Trophoblast cell (in vitro differentiated cells and primary cell): ENCODE measurements at regions not wholly inside any gene's neighbourhood (a gene's known extent, or its start where the extent isn't known, plus 50 kb on each side); places are given as distances from the start of the nearest gene placed in this dataset.

Experiments used
- DNase-seq, 2 donors: peaks; one replicate each; pipeline ENCODE4 v3.0.0-alpha.2; 2016
- H2AFZ ChIP-seq: 2 replicates; pipeline ENCODE4 v1.6.1; 2013; ENCODE audit warnings: low read length, moderate library complexity, mild to moderate bottlenecking; ENCODE audit not compliant: insufficient read depth, poor library complexity
- H2AK5ac ChIP-seq: 2 replicates; pipeline ENCODE4 v1.6.1; 2013; ENCODE audit warnings: mild to moderate bottlenecking, low read length
- H2BK120ac ChIP-seq: 2 replicates; pipeline ENCODE4 v1.6.1; 2013; ENCODE audit warnings: low read length, mild to moderate bottlenecking, moderate library complexity; ENCODE audit not compliant: insufficient read depth, poor library complexity
- H2BK12ac ChIP-seq: 2 replicates; pipeline ENCODE4 v1.6.1; 2013; ENCODE audit warnings: mild to moderate bottlenecking, low read length, moderate library complexity
- H2BK5ac ChIP-seq: 2 replicates; pipeline ENCODE4 v1.6.1; 2013; ENCODE audit warnings: low read length, low read depth, moderate library complexity, mild to moderate bottlenecking; ENCODE audit not compliant: poor library complexity
- H3K14ac ChIP-seq: 2 replicates; pipeline ENCODE4 v1.6.1; 2013; ENCODE audit warnings: mild to moderate bottlenecking, low read length
- H3K18ac ChIP-seq: 2 replicates; pipeline ENCODE4 v1.6.1; 2013; ENCODE audit warnings: mild to moderate bottlenecking, low read length
- H3K23ac ChIP-seq: 2 replicates; pipeline ENCODE4 v1.6.1; 2013; ENCODE audit warnings: low read length
- H3K27ac ChIP-seq: 2 replicates; pipeline ENCODE4 v1.5.1; 2013; ENCODE audit warnings: low read depth, mild to moderate bottlenecking, inconsistent platforms, low read length, moderate library complexity
- H3K27me3 ChIP-seq: 2 replicates; pipeline ENCODE4 v1.6.1; 2013; ENCODE audit warnings: inconsistent platforms, mild to moderate bottlenecking, low read length, moderate library complexity; ENCODE audit not compliant: insufficient read depth
- H3K36me3 ChIP-seq, 2 experiments: 1 replicate in 1 of 2; 2 replicates in 1 of 2; pipeline ENCODE4 v1.6.1; 2013; ENCODE audit warnings: low read length in 2 of 2, mild to moderate bottlenecking in 2 of 2, moderate library complexity in 1 of 2; ENCODE audit not compliant: insufficient read depth in 2 of 2, control insufficient read depth in 1 of 2
- H3K4ac ChIP-seq: 2 replicates; pipeline ENCODE4 v1.6.1; 2013; ENCODE audit warnings: low read depth, mild to moderate bottlenecking, low read length, moderate library complexity
- H3K4me1 ChIP-seq, 2 experiments: 1 replicate in 1 of 2; 2 replicates in 1 of 2; pipeline ENCODE4 v1.6.1; 2013; ENCODE audit warnings: low read length in 2 of 2, mild to moderate bottlenecking in 2 of 2, moderate library complexity in 1 of 2; ENCODE audit not compliant: insufficient read depth in 2 of 2, control insufficient read depth in 1 of 2
- H3K4me2 ChIP-seq: 2 replicates; pipeline ENCODE4 v1.6.1; 2013; ENCODE audit warnings: inconsistent platforms, mild to moderate bottlenecking, low read length, moderate library complexity
- H3K4me3 ChIP-seq: 2 replicates; pipeline ENCODE4 v1.5.1; 2013; ENCODE audit warnings: mild to moderate bottlenecking, low read depth, low read length, inconsistent platforms
- H3K79me1 ChIP-seq: one replicate; pipeline ENCODE4 v1.6.1; 2013; ENCODE audit warnings: low read length
- H3K79me2 ChIP-seq: 2 replicates; pipeline ENCODE4 v1.6.1; 2013; ENCODE audit warnings: low read length, mild to moderate bottlenecking; ENCODE audit not compliant: control insufficient read depth, insufficient read depth, poor library complexity
- H3K9ac ChIP-seq: 2 replicates; pipeline ENCODE4 v1.6.1; 2013; ENCODE audit warnings: mild to moderate bottlenecking, low read length
- H3K9me3 ChIP-seq: 2 replicates; pipeline ENCODE4 v1.6.1; 2013; ENCODE audit warnings: low read depth, mild to moderate bottlenecking, control low read depth, inconsistent platforms, low read length; ENCODE audit not compliant: insufficient read depth
- H4K12ac ChIP-seq: 2 replicates; pipeline ENCODE4 v1.6.1; 2013; ENCODE audit warnings: low read depth, mild to moderate bottlenecking, low read length, moderate library complexity
- H4K8ac ChIP-seq: 2 replicates; pipeline ENCODE4 v1.6.1; 2013; ENCODE audit warnings: low read depth, mild to moderate bottlenecking, low read length, moderate library complexity
- H4K91ac ChIP-seq: one replicate; pipeline ENCODE4 v1.6.1; 2013; ENCODE audit warnings: low read depth, mild to moderate bottlenecking, low read length, moderate library complexity
- WGBS: extraction: QIAGEN DNeasy Blood & Tissue Kit; methylation state at CpG from one replicate; pipeline ENCODE4 v1.1.7; 2013; ENCODE audit warnings: missing lambda C conversion rate; ENCODE audit not compliant: insufficient read length, insufficient coverage; ENCODE audit errors: extremely low coverage; 5-methylcytosine and 5-hydroxymethylcytosine counted together

DNA sequence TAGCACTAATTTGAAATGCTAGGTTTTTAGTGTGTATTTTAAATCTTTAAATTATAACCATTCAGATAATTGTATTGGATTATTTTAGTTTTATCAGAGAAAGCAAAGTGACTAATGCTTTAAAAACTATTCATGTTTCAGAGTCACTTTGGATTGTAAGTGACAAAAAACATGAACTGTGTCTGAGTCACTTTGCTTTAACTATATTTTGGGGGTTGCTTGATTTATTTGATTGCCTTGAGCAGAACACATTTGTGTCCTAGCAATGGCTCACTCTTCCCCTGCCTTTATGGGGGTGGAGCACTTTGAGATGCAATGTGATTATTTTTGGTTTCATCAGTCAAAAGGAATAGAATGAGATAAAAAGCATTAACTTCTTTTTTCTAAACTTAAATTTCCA lies 188.4 kb upstream of the ARX start:
- Histone ChIP-seq H3K14ac (no peak overlapping the region), H2BK120ac (no peak overlapping the region), H3K23ac (no peak overlapping the region), H2BK12ac (no peak overlapping the region), H2BK5ac (no peak overlapping the region), H3K27me3 (no peaks in the 10 kb centered on the region), H3K9ac (no peak overlapping the region), H3K4me3 (no peak overlapping the region), H3K79me2 (no peaks in the 10 kb centered on the region), H3K36me3 (no peaks in the 10 kb centered on the region), H4K8ac (no peak overlapping the region), H3K27ac (no peak overlapping the region), H4K12ac (no peak overlapping the region), H3K4ac (no peak overlapping the region), H3K4me2 (no peak overlapping the region), H2AK5ac (no peak overlapping the region), H4K91ac (no peak overlapping the region), H3K9me3 (no peaks in the 10 kb centered on the region), H2AFZ (no peak overlapping the region), H3K4me1 (no peaks in the 10 kb centered on the region), H3K18ac (no peak overlapping the region), H3K79me1 (no peaks in the 10 kb centered on the region)
- no peak for DNase-seq

DNA sequence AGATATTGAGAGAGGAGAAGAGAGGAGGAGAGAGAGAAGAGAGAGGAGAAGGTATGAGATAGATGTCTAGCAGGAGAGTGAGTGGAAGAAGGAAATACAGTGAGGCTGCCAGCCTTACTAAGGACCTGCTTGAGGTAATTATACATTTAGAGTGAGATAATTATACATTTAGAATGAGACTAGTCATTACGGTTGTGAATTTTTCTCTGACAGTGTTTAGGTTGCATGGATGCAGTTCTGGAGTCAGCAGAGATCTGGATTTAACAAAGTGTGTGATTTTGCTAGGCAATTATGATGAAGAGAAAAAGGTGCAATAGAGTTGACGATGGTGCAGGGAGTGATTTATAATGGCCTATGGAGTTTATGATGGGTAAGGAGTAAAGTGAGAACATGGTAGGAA lies 187.1 kb upstream of the ARX start:
- H3K23ac ChIP-seq: no peak overlapping the region
- H3K4me1 ChIP-seq: no peaks in the 10 kb centered on the region
- WGBS: no CpG with 5 or more reads among the region's 2 CpGs
- no peak overlapping the region for H3K14ac ChIP-seq
- no peak overlapping the region for H4K8ac ChIP-seq
- no peak overlapping the region for H3K4me3 ChIP-seq
- no peak overlapping the region for H2AFZ ChIP-seq
- no peak overlapping the region for H4K12ac ChIP-seq
- no peak overlapping the region for H4K91ac ChIP-seq
- H3K18ac ChIP-seq: no peak overlapping the region
- no peak overlapping the region for H2BK120ac ChIP-seq
- no peaks in the 10 kb centered on the region for H3K79me1 ChIP-seq
- no peaks in the 10 kb centered on the region for H3K27me3 ChIP-seq
- no peaks in the 10 kb centered on the region for H3K79me2 ChIP-seq
- no peak overlapping the region for H2BK12ac ChIP-seq
- H3K27ac ChIP-seq: no peak overlapping the region
- H3K36me3 ChIP-seq: no peaks in the 10 kb centered on the region
- no peak overlapping the region for H3K4me2 ChIP-seq
- H3K4ac ChIP-seq: no peak overlapping the region
- no peak overlapping the region for H2BK5ac ChIP-seq
- no peaks in the 10 kb centered on the region for H3K9me3 ChIP-seq
- H2AK5ac ChIP-seq: no peak overlapping the region
- DNase-seq: no peak
- H3K9ac ChIP-seq: no peak overlapping the region

- Histone ChIP-seq H3K79me2 (no peaks in the 10 kb centered on the region), H4K8ac (no peak overlapping the region), H3K4me2 (no peak overlapping the region), H2AFZ (no peak overlapping the region), H3K27me3 (no peaks in the 10 kb centered on the region), H3K18ac (no peak overlapping the region), H2AK5ac (no peak overlapping the region), H3K23ac (no peak overlapping the region), H3K4me3 (no peak overlapping the region), H2BK5ac (no peak overlapping the region), H3K4ac (no peak overlapping the region), H3K9me3 (no peaks in the 10 kb centered on the region), H3K79me1 (no peaks in the 10 kb centered on the region), H2BK120ac (no peak overlapping the region), H4K91ac (no peak overlapping the region), H3K36me3 (no peaks in the 10 kb centered on the region), H3K27ac (no peak overlapping the region), H3K14ac (no peak overlapping the region), H4K12ac (no peak overlapping the region), H3K4me1 (no peaks in the 10 kb centered on the region), H2BK12ac (no peak overlapping the region), H3K9ac (no peak overlapping the region)
- no CpG with 5 or more reads among the region's 3 CpGs for WGBS
- no peak for DNase-seq
Measured at GRCh38 chrX:25198891-25199290, 183.1 kb upstream of the ARX start.

- H3K4me2 ChIP-seq: no peak overlapping the region
- no peak overlapping the region for H3K27ac ChIP-seq
- H3K27me3 ChIP-seq: no peaks in the 10 kb centered on the region
- no peak overlapping the region for H2AFZ ChIP-seq
- H3K14ac ChIP-seq: no peak overlapping the region
- no peak overlapping the region for H3K9ac ChIP-seq
- H4K8ac ChIP-seq: no peak overlapping the region
- H3K23ac ChIP-seq: no peak overlapping the region
- WGBS: no CpG with 5 or more reads among the region's 3 CpGs
- H3K79me2 ChIP-seq: no peaks in the 10 kb centered on the region
- H2AK5ac ChIP-seq: no peak overlapping the region
- DNase-seq: no peak
- H3K36me3 ChIP-seq: no peaks in the 10 kb centered on the region
- no peak overlapping the region for H3K4me3 ChIP-seq
- H2BK120ac ChIP-seq: no peak overlapping the region
- no peak overlapping the region for H4K91ac ChIP-seq
- no peak overlapping the region for H4K12ac ChIP-seq
- H3K4me1 ChIP-seq: no peaks in the 10 kb centered on the region
- H3K79me1 ChIP-seq: no peaks in the 10 kb centered on the region
- H3K9me3 ChIP-seq: no peaks in the 10 kb centered on the region
- no peak overlapping the region for H2BK5ac ChIP-seq
- no peak overlapping the region for H3K18ac ChIP-seq
- no peak overlapping the region for H2BK12ac ChIP-seq
- no peak overlapping the region for H3K4ac ChIP-seq
Measured at GRCh38 chrX:25198253-25198652, 182.5 kb upstream of the ARX start.

GRCh38 chrX:25196221-25196620 lies 180.5 kb upstream of the ARX start:
- H3K23ac ChIP-seq: no peak overlapping the region
- no peak overlapping the region for H2BK120ac ChIP-seq
- no peak overlapping the region for H3K4me2 ChIP-seq
- no peaks in the 10 kb centered on the region for H3K27me3 ChIP-seq
- no peak overlapping the region for H3K27ac ChIP-seq
- H3K9me3 ChIP-seq: no peaks in the 10 kb centered on the region
- no peak overlapping the region for H3K4ac ChIP-seq
- no peak overlapping the region for H3K9ac ChIP-seq
- H4K8ac ChIP-seq: no peak overlapping the region
- no peak overlapping the region for H3K4me3 ChIP-seq
- WGBS: no CpG with 5 or more reads among the region's 2 CpGs
- DNase-seq: no peak
- H3K4me1 ChIP-seq: no peaks in the 10 kb centered on the region
- no peak overlapping the region for H2BK12ac ChIP-seq
- no peak overlapping the region for H4K12ac ChIP-seq
- H3K18ac ChIP-seq: no peak overlapping the region
- H2AK5ac ChIP-seq: no peak overlapping the region
- no peak overlapping the region for H4K91ac ChIP-seq
- H3K36me3 ChIP-seq: no peaks in the 10 kb centered on the region
- no peak overlapping the region for H2BK5ac ChIP-seq
- no peaks in the 10 kb centered on the region for H3K79me2 ChIP-seq
- H2AFZ ChIP-seq: no peak overlapping the region
- no peak overlapping the region for H3K14ac ChIP-seq
- no peaks in the 10 kb centered on the region for H3K79me1 ChIP-seq
